A172 (cell line): ENCODE measurements at regions not wholly inside any gene's neighbourhood (a gene's known extent, or its start where the extent isn't known, plus 50 kb on each side); places are given as distances from the start of the nearest gene placed in this dataset.

Experiments
- DNase-seq: peaks from one replicate; pipeline ENCODE4 v3.0.0-alpha.2; 2015; ENCODE audit warnings: low spot score

GRCh38 chr12:48286665-48287064 lies 64.1 kb downstream of the ZNF641 start:
- DNase-seq = no peak

- peak; percentile 6 for DNase-seq
These were observed 64.7 kb downstream of the ZNF641 start for GRCh38 chr12:48285751-48286650.

GRCh38 chr12:48281811-48282210 lies 68.9 kb downstream of the ZNF641 start:
- peak; percentile 16 for DNase-seq

- DNase-seq = no peak
These were observed 70.1 kb downstream of the ZNF641 start for GRCh38 chr12:48280572-48280971.

GRCh38 chr12:48279601-48280000 lies 71.1 kb downstream of the ZNF641 start:
- no peak for DNase-seq

- DNase-seq = no peak
These were observed 71.6 kb downstream of the ZNF641 start for GRCh38 chr12:48279101-48279500.

GRCh38 chr12:48276621-48277020 lies 73.5 kb upstream of the OR10AD1 start:
- DNase-seq = no peak

GRCh38 chr12:48266826-48267225 lies 63.7 kb upstream of the OR10AD1 start:
- no peak for DNase-seq

GRCh38 chr12:48265777-48266176 lies 62.7 kb upstream of the OR10AD1 start:
- no peak for DNase-seq

- DNase-seq = no peak
These were observed 60.5 kb upstream of the OR10AD1 start for GRCh38 chr12:48263617-48264016.

- no peak for DNase-seq
These were observed 58.7 kb upstream of the OR10AD1 start for GRCh38 chr12:48261773-48262172.
